ENCODE measurements at regions not wholly inside any gene's neighbourhood (a gene's known extent, or its start where the extent isn't known, plus 50 kb on each side); places are given as distances from the start of the nearest gene placed in this dataset.
"Not testable (repeated sequence)": the region's sequence is repeated elsewhere in the genome, so short reads cannot be mapped to it uniquely, and the experiment has no call there.

DNA sequence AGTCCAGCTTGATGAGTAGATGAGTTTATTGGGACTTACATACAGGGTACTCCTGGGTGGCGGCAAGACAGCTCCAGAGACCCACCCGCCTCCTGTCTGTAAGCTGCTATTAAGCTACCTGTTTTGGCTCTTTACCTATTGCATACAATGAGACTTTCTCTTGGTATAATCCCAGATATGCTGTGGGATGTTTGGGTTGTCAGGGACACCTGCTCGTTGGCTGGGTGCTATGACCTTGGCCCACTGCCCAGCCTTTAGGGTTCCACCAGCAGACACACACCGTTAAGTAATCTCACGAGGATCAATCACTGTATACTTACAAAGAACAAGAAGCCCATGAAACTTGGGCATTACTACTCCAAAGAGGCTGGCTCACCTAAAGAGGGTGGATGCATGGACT lies 116.4 kb downstream of the NPIPB5 start:
- no peak for DNase-seq

DNA sequence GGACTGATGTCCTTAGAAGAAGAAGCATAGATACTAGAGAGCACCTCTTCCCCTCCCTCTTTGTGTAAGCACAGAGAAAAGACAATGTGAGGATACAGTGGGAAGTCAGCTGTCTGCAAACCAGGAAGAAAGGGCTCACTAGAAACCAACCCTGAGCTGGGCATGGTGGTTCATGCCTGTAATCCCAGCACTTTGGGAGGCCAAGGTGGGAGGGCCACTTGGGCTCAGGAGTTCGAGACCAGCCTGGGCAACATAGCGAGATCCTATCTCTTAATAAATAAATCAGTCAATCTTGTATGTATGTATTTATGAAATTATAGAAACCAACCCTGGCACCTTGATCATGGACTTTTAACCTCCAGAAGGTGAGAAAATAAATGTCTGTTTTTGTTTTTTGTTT lies 118.3 kb downstream of the NPIPB5 start:
- DNase-seq: no peak

DNA sequence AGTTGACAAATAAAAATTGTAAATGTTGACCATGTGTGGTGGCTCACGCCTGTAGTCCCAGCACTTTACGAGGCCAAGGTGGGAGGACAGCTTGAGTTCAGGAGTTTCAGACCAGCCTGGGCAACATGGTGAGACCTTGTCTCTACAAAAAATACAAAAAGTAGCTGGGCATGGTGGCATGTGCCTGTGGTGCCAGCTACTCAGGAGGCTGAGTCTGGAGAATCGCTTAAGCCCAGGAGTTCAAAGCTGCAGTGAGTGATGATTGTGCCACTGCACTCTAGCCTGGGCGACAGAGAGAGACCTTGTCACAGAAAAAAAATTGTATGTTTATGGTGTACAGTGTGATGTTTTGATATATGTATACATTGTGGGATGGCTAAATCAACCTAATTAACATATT lies 119.6 kb downstream of the NPIPB5 start:
- DNase-seq: no peak

DNA sequence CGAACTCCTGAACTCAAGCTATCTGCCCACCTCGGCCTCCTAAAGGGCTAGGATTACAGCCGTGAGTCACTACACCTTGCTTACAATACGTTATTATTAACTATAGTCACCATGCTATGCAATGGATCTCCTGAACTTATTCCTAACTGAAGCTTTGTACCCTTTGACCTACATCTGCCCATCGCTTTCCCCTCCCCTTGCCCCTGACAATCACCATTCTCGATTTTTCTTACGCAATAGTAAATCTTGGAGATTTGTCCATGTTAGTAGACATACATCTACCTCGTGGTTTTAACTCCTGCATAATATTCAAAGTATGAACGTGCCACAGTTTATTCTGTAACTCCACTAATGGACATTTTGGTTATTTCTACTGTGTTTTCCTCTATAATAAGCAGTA lies 120.6 kb downstream of the NPIPB5 start:
- no peak for DNase-seq

DNA sequence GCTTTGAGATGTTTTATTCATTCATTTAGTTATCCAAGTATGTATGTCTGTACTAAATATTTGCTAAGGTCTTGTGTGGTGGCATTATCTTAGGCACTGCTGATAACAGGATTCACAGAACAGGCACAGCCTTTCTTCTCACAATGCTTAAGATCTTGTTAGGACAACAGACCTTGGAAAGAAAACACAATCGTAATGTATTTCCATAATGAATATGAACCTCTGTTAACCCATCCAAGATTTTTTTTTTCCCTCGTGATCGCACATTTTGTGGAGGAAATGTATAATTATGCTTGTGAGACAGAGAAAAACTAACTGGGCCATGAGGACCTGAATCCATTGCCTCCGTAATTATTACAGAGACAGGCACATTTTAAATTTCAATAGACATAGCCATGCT lies 121.9 kb downstream of the NPIPB5 start:
- DNase-seq: no peak

DNA sequence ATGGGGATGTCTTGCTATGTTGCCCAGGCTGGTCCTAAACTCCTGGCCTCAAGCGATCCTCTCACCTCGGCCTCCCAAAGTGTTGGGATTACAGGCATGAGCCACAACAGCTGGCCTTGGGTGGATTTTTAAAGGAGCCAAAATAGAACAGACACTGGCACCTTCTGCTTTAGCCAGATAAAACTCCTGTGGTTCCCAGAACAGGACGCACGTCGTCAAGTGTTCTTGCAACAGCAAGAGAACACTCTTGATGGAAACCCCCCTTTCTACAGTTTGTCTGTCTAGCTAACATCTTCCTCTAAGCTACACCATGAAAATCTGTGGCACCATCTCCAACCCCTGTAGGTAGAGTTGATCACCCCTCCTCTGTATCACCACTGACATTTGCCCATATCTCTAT lies 122.6 kb downstream of the NPIPB5 start:
- DNase-seq: no peak

DNA sequence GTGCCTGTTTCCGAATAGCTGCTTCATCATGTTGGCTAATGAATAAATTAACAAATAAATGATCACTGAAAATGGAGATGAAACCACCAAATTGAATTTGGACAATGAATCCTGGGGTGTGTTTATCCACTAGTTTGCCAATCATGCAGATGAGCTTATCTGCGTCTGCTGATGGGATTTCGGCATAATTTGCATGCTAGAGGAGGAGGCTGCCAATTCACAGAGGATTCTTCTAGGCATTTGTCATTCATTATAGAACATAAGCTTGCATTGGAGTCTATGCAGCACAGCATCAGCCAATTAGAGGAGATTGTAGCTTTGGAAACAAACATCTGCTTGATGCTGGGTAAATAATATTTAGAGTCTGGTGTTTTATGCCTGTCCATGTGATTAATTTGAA lies 123.1 kb downstream of the NPIPB5 start:
- no peak for DNase-seq

DNA sequence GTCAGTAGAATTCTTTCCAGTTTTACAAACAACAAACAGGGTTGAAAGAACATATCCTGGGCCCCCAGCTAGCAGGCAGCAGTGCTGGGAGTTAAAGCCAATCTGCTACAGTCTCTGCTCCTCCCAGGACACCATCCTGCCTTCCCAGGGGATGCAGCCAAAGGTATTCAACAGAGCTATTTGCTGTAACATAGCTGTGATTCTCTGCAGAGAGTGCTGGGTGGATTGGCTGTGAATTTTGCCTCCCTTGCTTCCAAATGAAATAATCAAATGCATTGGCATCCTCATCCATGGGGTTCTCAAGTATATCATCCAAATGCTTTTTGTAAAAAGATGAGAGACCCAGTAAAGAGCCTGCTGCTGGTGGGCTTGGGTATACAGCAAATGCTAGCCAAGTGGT lies 124.3 kb downstream of the NPIPB5 start:
- no peak for DNase-seq

DNA sequence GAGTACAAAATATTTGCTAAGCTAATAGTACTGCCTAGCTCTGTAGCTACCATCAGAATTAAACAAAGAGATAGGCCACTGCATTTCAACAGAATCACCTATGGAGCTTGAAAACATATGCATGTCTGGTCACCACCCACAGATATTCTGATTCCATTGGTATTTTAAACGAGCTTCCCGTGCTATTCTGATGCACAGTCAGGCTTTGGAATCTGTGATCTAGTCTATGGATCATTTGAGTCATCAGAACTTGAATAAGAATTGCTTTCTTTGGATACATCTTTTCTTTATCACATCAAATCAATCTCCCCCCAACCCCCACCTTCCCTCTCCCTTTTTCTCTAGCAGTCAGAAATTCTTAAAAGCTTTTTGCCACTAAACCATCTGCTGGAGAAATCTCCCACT lies 124.7 kb downstream of the NPIPB5 start:
- DNase-seq: no peak

DNA sequence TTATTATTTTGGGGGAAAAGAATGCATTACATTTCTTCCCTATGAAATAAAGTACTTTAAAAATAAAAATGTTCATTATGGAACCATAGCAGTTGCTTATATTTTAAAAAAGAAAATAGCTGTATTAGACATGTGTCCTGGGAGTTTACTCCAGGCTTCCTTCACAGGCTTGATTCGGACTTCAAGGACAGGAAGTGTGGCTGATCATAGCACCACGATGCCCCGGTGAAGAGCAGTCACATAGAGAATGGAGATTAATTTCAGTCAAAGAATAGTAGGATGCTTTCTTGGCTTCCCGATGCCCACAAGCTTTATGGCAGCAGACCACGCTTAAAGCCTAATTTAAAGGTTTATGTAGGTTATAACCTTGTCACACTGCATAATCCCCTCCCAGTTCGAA lies 125.1 kb downstream of the NPIPB5 start:
- DNase-seq: no peak

DNA sequence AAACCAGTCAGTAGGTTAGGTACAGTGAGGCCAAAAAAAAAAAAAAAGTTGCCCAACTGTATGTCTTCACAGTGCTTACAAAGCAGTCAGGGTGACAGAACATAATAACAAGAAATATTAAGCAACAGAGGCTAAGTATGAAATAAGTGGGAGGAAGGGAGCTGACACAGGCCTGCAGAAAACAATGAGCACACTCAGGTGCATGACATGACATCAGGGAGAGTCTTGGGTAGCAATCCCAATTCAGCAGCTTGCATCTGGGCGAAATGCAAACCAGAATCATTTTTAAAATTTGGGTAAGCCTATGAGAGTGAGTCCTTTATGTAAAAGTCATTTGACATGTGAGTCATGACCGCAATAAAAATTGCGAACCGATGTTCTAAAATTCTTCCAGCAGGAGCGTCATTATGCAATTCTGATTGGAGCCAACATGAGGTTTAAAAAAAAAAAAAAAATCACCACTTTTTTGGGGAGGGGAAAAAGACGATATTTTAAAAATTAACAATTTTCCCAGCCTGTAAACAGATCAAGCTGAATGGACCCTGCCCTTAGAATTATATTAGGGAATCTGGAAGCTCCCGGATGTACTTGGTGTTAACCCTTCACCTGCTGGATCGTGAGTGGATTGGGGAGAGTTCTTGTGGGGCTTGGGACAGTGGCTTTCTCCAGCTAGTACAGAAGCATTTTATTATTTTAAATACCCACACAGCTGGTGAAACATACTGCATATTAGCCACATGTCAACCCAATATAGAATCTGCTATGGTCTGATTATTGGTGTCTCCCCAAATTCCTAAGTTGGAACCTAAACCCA lies 127.9 kb downstream of the NPIPB5 start:
- DNase-seq: no peak

DNA sequence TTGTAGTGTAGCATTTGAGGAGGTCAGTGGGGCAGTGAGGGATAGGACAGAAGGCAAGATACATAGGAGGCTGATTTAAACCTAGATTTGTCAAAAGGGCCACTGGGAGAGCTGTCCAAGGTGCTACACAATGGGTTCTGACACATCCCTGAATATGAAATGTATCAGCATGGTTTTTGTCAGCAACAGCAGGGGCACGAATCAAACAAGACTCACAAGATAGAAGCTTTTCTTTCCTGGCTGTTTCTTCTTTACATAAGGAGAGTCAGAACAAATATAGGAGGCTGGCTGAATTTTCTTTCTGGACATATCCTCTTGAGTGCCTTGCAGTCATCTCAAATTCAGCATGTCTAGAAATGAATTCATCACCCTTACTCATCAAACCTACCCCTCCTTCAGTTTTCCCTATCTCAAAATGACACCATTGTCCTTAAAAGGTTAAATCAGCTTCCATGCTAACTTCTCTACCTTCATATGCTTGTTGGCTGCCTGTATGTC lies 130.5 kb downstream of the NPIPB5 start:
- DNase-seq: no peak

DNA sequence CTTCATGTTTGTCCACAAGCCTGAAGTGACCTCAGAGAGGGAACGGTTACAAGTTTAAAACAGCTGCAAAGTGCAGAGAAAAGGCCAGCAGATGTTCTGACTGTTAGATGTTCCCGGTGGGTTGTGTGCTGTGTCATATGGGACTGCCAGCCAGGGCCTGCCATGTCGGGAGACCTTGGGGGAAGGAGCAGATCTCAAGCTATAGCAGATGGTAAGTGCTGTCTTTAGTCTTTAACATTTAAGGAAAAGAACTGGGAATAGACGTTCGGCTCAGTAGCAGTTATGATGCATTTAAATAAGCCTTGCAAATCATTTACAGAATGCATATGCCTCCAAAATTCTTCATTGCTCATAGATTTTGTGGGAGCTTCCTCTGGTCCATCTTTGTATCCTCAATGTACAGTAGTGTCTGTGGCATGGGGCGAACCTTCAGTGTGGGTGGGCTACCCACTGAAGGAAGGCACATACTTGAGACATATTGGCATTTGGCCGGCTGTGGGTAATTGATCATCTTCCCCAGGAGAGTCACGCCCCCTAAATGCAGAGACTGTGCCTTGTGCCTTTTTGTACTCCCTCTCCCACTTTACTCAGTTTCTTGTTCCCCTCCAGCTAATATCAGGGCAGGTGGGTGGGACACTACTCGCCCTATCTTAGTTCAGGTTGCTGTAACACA lies 131.9 kb downstream of the NPIPB5 start:
- no peak for DNase-seq

DNA sequence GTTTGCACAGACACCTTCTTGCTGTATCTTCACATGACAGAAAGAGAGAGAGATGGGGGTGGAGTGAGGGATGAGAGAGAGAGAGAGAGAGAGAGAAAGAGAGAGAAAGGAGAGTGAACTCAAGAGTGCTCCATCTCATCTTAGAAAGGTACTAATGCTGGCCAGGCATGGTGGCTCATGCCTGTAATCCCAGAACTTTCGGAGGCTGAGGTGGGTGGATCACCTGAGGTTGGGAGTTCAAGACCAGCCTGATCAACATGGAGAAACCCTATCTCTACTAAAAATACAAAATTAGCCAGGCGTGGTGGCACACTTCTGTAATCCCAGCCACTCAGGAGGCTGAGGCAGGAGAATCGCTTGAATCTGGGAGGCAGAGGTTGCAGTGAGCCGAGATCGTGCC lies 132.5 kb downstream of the NPIPB5 start:
- DNase-seq: not testable (repeated sequence)

DNA sequence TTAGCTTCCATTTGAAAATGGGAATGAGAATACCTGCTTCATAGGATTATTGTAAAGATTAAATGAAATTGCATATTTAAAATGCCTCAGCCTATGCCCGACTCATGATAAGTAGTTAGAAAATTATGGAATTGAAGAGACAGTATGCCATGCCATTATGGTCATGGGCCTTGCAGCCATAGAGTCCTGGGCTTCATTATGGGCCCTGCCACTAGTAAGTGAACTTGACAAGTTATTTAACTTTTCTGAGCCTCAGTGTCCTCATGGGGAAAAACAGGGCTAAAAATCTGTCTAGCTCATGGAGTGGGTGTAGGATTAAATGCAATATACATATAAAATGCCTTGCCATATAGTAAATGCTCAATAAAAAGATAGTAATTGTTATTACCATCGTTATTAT lies 133.2 kb downstream of the NPIPB5 start:
- DNase-seq: no peak

DNA sequence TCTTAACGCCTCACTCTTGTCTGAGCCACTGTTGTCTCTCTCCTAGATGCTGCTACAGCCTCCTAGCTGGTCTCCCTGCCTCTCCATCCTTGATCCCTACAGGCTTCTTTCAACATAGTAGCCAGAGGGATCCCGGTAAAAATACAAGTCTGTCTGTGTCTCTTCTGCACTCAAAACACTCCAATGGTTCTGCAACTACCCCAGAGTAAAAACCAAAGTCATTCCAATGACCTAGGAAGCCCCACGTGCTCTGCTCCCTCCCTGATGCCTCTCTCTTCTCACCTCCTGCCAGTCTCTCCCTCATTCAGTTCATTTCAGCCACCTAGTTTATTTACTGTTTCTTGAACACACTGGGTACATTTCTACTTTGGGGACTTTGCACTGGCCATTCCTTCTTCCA lies 135.2 kb downstream of the NPIPB5 start:
- DNase-seq: no peak

DNA sequence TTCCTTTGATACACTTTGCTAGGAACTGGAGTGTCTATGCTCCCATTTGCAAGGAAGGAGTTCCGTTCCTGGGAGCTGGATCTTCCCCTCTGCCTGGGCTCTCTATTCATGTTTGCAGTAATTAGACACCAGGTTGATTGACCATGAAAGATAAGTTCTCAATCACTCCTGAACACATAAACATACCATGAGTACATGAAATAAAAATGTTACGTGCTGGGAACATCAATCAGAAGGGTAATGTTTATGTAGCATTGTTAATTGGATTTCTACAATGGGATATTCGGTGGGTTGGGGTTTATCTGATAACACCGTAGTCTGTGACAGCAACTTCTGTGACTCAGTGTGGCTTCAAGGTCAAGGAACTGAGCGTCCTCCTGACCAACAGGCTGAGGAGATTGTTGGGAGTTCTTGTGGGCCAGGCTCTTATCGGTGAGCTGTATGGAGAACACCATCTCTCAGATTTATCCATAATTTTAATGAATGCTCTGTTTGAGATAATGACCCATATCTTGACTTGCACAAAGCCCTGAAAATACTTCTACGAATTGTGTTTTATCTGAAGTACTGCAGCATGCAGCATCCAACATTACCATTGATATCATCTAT lies 136.4 kb downstream of the NPIPB5 start:
- DNase-seq: no peak

DNA sequence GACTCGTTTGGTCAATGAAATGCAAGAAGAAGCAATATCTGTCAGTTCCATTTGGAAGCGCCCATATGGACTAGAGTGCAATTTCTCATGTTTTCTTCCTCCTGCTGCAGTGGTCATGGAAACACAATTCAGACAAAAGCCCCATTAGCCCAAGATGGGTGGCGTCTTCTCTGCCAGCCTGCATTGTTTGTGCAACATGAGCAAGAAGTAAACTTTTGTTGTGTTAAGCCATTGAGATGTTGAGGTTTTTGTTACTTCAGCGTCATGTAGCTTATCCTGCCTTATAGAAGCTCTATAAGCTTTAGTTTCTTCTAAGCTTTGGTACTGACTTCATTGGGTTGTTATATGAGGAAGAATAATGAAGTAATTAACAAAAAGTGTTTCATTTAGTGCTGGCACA lies 137.4 kb downstream of the NPIPB5 start:
- DNase-seq: no peak

DNA sequence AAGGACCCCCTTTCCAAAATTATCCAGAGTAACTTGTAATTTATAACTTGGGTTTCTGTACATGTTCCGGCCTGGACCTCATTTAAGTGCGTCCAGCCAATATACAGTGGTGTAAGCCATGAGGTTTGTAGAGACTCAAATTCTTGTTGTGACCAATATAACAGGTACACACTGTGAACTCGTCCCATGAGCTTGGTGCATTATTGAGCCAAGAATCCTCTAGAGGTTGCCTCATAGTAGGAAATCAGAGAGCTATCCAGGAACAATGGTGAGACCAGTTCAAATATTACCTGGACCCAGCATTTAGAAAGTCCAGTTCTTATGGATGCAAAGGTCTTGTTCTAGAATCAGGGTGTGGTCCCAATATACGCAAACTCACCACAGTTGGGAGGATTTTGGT lies 138.2 kb downstream of the NPIPB5 start:
- no peak for DNase-seq

DNA sequence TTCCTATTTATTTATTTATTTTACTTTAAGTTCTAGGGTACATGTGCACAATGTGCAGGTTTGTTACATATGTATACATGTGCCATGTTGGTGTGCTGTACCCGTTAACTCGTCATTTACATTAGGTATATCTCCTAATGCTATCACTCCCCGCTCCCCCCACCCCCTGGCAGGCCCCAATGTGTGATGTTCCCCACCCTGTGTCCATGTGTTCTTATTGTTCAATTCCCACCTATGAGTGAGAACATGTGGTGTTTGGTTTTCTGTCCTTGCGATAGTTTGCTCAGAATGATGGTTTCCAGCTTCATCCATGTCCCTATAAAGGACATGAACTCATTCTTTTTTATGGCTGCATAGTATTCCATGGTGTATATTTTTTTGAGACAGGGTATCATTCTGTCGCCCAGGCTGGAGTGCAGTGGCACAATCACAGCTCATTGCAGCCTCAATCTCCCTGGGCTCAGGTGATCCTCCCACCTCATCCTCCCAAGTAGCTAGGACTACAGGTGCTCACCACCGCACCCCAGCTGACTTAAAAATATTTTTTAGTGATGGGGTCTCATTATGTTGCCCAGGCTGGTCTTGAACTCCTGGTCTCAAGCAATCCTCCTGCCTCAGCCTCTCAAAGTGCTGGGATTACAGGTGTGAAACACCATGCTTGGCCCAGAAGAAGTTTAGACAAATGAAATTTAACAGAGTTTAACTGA lies 140.6 kb downstream of the NPIPB5 start:
- DNase-seq: not testable (repeated sequence)

DNA sequence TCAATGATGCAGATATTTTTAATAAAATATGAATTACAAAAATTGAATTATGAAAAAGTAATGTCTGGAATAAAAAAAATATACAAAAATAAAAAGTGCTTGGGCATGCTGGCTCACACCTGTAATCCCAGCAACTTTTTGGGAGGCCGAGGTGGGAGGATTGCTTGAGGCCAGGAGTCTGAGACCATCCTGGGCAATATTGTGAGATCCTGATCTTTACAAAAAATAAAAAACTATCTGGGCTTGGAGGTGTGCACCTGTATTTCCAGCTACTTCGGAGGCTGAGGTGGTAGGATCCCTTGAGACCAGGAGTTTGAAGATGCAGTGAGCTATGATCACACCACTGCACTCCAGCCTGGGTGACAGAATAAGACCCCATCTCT lies 141.8 kb downstream of the NPIPB5 start:
- DNase-seq: no peak

DNA sequence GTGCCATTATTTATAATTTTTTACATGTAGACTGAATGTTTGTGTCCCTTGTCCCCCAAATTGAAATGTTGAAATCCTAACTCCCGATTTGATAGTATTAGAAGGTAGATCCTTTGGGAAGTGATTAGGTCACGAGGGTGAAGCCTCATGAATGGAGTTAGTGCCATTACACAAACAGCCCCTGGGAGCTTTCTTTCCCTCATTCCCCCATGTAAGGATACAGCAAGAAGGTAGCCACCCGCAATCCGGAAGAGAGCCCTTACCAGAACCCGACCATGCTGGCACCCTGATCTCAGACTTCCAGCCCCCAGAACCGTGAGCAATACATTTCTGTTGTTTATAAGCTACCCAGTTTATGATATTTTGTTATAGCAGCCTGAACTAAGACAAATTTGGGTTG lies 143.2 kb downstream of the NPIPB5 start:
- no peak for DNase-seq

DNA sequence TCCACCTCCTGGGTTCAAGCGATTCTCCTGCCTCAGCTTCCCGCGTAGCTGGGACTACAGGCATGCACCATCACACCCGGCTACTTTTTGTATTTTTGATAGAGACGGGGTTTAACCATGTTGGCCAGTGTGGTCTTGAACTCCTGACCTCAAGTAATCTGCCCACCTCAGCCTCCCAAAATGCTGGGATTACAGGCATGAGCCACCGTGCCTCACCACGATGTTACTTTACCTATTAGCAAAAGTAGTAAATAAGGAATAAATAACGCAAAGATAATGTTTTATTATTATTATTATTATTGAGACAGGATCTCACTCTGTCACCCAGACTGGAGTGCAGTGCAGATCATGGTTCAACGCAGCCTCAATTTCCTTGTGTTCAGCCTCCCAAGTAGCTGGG lies 145.9 kb downstream of the NPIPB5 start:
- not testable (repeated sequence) for DNase-seq

DNA sequence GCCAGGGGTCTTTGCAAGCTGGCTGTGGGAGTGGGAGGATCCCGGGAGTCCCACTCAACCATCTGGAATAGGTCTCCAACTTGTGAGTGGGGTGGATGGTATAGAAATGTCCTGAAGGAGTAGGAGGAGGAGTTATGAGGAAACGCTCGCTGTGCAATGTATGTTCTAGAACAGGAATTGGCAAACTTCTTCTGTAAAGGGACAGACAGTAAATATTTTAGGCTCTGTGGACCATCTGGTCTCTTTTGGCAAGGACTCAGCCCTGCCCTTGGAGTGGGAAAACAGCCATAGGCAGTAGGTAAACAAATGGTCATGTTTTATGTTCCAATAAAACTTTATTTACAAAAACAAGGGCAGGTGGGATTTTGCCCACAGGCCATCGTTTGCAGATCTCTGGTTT lies 149.2 kb downstream of the NPIPB5 start:
- no peak for DNase-seq
